SIG-M5 (cell line): ENCODE measurements at regions not wholly inside any gene's neighbourhood (a gene's known extent, or its start where the extent isn't known, plus 50 kb on each side); places are given as distances from the start of the nearest gene placed in this dataset.

Experiments
- DNase-seq: peaks from one replicate; lab custom pipeline; 2025; lab: John Stamatoyannopoulos, UW

DNA sequence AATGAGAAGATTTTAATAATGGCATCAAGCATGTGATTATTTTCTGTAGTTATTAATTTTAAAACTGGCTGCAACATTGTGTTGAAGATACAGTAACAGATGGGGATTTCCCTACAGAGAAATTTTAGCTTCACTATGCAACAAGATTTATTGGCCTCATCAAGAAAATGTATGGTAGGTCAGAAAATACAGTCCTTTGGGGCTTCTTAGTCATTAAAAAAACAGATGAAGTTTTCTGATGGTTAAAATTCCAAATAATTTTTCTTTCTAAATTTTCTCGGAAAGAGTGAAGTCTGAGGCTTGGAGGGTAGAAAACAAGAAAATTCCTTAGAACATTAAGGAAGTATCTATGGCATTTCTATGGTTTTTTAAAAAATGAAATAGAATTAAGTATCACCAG is 1790.8 kb upstream of the PCDH20 start:
- DNase-seq, result no peak

GRCh38 chr13:63201493-63201892 is 1785.8 kb upstream of the PCDH20 start:
- no peak for DNase-seq

GRCh38 chr13:63199508-63199907 is 1783.9 kb upstream of the PCDH20 start:
- no peak for DNase-seq

GRCh38 chr13:63198071-63198470 is 1782.4 kb upstream of the PCDH20 start:
- no peak for DNase-seq

DNA sequence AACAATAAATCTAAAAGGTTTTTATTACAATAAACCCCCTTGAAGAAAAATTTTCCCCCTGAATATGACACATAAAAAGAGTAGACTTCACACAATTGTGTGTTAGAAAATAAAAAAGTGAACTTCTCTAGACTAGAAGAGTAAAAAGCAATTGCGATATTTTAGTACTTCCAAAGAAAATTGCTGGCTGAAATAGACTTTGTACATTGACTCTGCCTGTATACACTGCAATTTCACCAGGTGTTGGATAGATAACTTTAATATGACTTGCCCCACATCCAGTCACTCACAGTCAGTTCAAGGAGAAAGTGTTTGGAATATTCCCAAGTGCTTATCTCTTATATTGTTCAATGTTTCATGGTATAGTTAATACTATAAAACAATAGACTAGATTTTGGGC is 1780.1 kb upstream of the PCDH20 start:
- DNase-seq, result no peak

DNA sequence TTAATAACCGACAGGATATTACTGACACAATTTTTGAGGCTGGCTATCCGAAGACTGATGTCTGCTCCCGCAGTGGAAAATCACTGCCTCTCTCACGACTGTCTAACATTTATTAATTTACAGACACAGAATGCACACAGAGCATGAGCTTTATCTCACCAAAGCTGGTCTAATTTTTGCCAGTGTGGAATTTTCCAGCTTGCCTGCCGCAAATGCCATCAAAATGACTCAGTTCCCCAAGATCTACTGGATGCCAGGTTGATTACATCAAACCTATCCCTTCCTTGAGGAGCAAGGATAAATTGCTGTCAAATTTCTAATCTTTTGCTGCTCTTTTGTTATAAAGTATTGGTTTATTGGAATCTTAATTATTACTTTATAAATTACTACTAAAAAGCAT is 1775.1 kb upstream of the PCDH20 start:
- no peak for DNase-seq

DNA sequence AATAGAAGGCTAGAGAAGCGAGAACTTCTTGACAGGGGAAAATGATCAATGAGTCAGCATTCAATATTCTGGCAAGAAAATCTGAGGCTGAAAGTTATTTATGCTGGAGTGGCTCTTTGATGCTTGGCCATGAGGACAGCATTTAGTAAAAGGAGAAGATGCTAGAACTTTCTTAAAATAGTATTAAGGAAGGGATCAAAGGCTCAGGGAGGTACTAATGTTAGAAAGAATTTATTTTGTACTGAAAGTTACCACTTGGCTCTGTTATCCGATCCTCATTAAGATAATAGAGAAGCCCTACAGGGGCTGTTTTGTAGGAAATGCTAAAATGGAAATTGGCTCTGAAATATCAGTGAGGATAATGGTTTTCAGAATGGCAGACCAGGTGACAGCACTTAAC is 1774.6 kb upstream of the PCDH20 start:
- DNase-seq, result no peak

- no peak for DNase-seq
Measured at GRCh38 chr13:63189712-63190111, 1774.1 kb upstream of the PCDH20 start.

- no peak for DNase-seq
Measured at GRCh38 chr13:63184693-63185092, 1769.0 kb upstream of the PCDH20 start.

DNA sequence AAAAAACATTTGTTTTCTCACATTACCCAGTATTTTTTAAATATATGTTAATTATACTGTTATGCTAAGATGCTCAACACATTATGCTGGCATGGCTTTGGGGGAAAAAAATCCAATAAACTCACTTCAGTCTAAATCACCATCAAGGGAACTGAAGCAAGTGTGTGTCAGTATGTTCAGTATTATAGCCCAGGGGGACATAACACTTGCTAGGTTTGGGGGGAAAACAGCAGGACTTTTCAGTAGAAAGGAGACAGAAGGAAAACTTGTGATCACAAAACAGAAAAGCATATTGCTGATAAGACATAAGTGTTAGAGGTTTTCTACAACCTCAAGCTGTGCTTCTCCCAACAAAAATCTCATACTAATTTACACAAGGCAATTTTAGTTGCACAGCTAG is 1759.9 kb upstream of the PCDH20 start:
- no peak for DNase-seq

DNA sequence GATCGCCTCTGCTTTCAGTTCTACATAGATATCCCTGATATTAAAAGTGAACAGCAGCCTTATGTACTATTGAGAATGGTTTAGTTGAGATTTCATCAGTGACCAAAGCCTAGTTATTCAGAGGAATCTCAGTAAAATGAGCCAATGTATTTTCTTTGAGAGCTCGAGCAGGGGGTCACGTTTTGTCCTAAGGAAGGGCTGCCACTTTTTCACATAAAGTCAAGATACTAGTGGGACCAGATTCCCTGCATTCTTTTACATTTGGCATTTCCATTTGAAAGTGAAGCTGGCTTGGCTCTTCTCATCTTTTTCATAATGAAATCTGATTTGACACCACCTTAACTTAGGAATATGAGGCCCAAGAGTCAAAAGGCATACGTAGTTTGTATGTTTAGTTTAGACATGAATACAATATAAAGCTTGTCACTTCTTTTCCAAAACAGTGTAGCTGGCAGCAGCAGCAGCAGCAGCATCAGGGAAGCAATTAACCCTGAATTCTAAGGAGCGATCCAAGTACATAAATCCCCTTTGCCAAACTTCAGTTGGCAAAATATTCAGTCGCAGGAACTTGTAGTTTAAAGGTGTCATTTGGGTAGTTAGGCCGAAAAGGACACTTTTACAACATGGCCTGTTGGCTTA is 1752.2 kb upstream of the PCDH20 start:
- no peak for DNase-seq

DNA sequence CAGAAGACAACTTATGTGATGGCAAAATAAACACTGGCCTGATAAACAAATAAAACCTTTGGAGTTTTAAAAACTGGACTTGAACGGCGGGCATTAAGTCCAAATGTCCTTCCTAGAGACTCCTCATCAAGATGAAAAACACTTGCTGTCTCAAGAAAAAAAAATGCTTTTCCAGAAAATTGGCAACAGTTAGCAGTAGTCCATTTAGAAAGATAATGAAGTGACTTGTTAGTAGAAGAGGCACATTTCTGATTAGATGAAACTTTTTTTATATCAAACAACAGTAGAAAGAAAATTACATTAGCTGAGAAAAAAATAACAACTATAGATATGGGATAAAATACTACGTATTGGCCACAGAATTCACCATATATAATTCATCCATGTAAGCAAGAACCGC is 1750.7 kb upstream of the PCDH20 start:
- DNase-seq, result no peak

GRCh38 chr13:63163903-63164302 is 1748.3 kb upstream of the PCDH20 start:
- no peak for DNase-seq

- no peak for DNase-seq
Measured at GRCh38 chr13:63161219-63161618, 1745.6 kb upstream of the PCDH20 start.

DNA sequence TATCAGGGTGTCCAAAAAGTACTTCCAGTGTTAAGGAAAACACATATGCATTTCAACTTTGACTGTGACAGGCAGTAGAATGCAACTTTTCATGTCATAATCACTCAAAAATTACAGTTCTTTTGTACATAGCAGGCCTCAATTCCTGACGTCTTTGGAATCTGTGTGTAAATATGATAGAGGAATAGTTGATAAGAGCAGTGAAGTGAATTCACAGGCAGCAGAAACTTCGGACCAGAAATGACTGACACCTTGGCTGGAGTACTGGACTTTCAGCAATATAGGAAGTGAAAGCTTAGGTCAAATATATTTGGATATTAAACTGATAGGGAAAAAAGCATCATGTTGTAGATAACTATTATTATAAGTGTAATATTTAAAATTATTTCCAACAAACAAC is 1741.2 kb upstream of the PCDH20 start:
- no peak for DNase-seq

DNA sequence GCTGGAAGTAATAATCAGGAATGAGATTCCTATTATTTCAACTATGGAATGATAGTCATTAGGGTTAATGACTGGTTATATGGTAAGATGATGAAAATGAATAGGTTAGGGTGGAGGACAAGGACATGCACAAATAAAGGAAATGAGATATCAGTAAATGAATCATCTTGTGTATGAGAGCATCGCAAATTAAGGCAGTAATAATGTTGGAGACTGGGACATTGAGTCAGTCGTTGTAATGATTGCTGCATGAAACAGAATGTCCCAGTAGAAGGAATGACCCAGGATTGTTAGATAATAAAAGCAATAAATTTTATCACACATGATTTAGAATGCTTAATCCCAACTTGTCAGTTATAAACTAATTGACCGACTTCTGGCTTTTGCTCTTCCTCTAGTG is 1733.7 kb upstream of the PCDH20 start:
- DNase-seq, result no peak

GRCh38 chr13:63139277-63139676 is 1723.6 kb upstream of the PCDH20 start:
- no peak for DNase-seq

- DNase-seq, result no peak
Measured at GRCh38 chr13:63129995-63130394, 1714.3 kb upstream of the PCDH20 start.

- DNase-seq, result no peak
Measured at GRCh38 chr13:63128716-63129115, 1713.1 kb upstream of the PCDH20 start.

GRCh38 chr13:63124863-63125262 is 1709.2 kb upstream of the PCDH20 start:
- no peak for DNase-seq

DNA sequence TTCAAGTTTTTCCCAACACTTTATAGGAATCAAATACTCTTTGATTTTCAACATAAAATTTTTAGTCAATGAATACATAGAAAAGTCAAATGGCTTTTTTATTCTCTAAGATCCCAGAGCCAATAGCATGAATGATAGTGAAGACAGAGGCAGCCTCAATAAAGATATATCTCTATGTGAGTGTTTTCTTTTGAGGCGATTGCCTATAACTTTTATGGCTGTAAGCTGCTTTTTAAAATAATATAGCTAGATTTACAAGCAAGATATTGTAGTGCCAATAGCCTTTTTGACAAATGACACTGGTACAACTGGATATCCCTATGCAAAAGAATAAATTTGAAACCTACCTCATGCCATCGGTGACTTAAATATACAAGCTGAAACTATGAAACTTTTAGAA is 1705.2 kb upstream of the PCDH20 start:
- DNase-seq, result no peak

DNA sequence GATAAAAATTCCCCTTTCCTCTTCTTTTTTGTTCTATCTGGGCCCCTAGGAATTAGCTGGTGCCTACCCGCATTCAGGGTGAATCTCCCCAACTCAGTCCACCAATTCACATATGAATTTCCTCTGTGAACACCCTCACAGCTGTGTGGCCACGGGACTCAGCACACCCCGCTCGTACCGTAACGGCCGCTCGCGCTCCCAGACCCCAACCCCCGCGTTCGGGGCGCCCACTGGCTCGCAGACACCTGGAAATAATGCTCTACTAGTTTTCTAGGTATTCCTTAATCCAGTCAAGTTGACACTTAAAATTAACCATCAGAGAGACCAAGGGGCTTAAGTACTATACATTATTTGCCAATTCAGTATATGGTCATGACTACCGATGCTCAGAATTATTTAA is 1702.1 kb upstream of the PCDH20 start:
- DNase-seq, result no peak

DNA sequence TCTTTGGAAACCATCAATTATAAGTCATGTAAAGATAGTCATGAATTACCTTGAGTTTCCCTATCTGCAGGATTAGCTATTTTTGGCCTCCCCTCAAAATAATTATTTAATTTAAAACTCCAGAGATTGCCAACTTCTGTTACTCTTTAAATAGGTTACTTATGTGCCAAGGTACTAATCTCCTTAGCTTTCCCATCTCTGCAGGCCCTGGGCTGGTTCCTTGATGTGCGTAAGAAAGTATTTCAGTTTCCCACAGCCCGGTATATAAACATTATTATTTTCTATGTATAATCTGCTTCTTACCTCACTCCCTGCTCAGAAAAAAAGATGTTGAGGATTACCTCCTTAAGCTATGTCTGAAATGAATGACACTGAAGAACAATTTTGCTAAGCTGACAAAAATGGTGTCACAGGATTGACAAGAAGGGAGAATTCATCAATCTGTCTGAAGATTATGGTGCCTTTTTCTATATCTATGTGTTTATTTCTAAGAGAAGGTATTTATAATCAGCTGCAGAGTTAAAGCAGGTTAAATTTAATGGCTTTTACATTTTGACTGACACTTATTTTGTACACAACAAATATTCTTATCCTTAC is 1697.2 kb upstream of the PCDH20 start:
- no peak for DNase-seq

DNA sequence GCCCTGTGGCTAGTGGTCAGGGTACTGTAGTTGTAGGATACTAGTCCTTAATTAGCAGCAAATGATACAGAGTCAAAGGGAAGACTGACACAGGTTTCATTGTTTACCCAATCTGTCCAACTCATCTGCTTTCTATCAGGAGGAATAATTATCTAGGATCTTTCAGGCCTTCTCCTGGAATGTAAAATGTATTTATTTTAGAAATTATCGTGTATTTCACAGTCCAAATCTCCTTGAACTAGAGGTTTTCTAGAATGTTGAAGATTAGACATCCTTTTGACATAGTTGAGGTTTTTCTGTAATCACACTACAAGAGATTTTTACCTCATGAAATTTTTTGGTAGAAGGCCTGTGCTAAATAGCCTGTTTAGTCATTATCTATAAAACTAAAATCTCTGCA is 1694.8 kb upstream of the PCDH20 start:
- no peak for DNase-seq
